Transverse colon (tissue), 3 donors: ENCODE measurements at regions not wholly inside any gene's neighbourhood (a gene's known extent, or its start where the extent isn't known, plus 50 kb on each side); places are given as distances from the start of the nearest gene placed in this dataset.

Source experiments
- EP300 ChIP-seq: sonication (generic); formaldehyde crosslinking; IDR thresholded peaks from one replicate; pipeline ENCODE4 v1.6.1; 2017; ENCODE audit warnings: antibody characterized with exemption, low read depth
- POLR2A ChIP-seq: fragments of 450-650 bp; IDR thresholded peaks from one replicate; pipeline ENCODE4 v1.6.1; 2016; ENCODE audit warnings: antibody characterized with exemption, mild to moderate bottlenecking, moderate library complexity
- TF ChIP-seq, protein P1 (sequence below), 5 experiments: fragments of 200-600 bp in 3 of 5; fragments of 450-650 bp in 2 of 5; sonication (generic) in 3 of 5; IDR thresholded peaks; 1 replicate in 2 of 5; 2 replicates in 3 of 5; pipeline ENCODE4 v1.5.1; 2016 to 2017; ENCODE audit warnings: antibody characterized with exemption in 5 of 5, inconsistent platforms in 3 of 5, mild to moderate bottlenecking in 2 of 5, moderate library complexity in 1 of 5

DNA sequence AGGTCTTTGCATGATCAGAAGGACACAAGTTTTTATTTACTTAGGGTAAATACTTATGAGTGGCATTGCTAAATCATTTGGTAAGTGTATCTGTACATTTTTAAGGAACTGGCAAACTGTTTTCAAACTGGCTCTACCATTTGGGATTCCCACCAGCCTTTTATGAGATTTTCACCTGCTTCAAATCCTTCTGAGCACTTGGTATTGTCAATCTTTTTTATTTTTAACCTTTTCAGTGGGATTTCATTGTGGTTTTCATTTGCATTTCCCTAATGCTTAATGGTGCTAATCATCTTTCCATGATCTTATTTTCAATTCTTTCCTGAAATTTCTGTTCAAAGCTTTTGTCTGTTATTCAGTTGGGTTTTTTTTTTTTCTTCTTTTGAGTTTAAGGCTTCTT, 475.6 kb downstream of the MAN2A1 start:
- TF ChIP-seq, protein P1, sequence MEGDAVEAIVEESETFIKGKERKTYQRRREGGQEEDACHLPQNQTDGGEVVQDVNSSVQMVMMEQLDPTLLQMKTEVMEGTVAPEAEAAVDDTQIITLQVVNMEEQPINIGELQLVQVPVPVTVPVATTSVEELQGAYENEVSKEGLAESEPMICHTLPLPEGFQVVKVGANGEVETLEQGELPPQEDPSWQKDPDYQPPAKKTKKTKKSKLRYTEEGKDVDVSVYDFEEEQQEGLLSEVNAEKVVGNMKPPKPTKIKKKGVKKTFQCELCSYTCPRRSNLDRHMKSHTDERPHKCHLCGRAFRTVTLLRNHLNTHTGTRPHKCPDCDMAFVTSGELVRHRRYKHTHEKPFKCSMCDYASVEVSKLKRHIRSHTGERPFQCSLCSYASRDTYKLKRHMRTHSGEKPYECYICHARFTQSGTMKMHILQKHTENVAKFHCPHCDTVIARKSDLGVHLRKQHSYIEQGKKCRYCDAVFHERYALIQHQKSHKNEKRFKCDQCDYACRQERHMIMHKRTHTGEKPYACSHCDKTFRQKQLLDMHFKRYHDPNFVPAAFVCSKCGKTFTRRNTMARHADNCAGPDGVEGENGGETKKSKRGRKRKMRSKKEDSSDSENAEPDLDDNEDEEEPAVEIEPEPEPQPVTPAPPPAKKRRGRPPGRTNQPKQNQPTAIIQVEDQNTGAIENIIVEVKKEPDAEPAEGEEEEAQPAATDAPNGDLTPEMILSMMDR (IDR thresholded peaks at IDR 0.05) = no peak
- no peak for TF ChIP-seq EP300
- no peak for TF ChIP-seq POLR2A
